ENCODE measurements at regions not wholly inside any gene's neighbourhood (a gene's known extent, or its start where the extent isn't known, plus 50 kb on each side); places are given as distances from the start of the nearest gene placed in this dataset.

DNA sequence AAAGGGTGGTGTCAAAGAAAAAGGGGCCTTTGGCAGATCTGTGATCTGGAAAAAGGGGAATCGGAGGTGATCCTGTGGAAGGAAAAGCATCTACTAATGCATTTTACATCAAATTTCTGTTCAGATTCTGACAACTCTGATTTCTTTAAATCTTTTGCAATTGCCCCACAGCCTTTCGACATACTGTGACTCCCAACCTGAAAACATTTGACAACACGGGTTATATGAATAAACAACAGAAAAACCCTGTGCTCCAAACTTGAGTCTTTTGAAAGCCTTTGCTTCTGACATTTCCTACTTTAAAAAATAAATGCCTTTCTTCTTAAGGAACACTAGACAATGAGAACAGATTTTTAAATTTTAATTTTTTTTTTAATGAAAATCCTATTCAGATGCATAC lies 231.9 kb upstream of the HMGA2 start:
- Histone ChIP-seq H3K27me3 (peaks cover 0 to 12% (median 0%) of the 10 kb centered on the region in 4 donors), H3K4me1 (no peaks in the 10 kb centered on the region), H3K36me3 (no peaks in the 10 kb centered on the region), H3K4me3 (no peak overlapping the region), H3K9me3 (no peaks in the 10 kb centered on the region), H3K27ac (replicated peaks in 1 of 4) (no peak overlapping the region)
- DNase-seq (ENCODE audit: extremely low spot score) = no peak
- WGBS = 95% methylated on average over 3 of the region's 3 CpGs
- intact Hi-C loops (cut with DNase I) = no loop called here
- TF ChIP-seq EP300 (IDR thresholded peaks at IDR 0.05) = no peak
- TF ChIP-seq, protein P1, sequence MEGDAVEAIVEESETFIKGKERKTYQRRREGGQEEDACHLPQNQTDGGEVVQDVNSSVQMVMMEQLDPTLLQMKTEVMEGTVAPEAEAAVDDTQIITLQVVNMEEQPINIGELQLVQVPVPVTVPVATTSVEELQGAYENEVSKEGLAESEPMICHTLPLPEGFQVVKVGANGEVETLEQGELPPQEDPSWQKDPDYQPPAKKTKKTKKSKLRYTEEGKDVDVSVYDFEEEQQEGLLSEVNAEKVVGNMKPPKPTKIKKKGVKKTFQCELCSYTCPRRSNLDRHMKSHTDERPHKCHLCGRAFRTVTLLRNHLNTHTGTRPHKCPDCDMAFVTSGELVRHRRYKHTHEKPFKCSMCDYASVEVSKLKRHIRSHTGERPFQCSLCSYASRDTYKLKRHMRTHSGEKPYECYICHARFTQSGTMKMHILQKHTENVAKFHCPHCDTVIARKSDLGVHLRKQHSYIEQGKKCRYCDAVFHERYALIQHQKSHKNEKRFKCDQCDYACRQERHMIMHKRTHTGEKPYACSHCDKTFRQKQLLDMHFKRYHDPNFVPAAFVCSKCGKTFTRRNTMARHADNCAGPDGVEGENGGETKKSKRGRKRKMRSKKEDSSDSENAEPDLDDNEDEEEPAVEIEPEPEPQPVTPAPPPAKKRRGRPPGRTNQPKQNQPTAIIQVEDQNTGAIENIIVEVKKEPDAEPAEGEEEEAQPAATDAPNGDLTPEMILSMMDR (IDR thresholded peaks at IDR 0.05) = no peak
- TF ChIP-seq POLR2A (IDR thresholded peaks at IDR 0.05; ENCODE audit: low read depth) = no peak
- no peak for TF ChIP-seq POLR2AphosphoS5 (IDR thresholded peaks at IDR 0.05)

DNA sequence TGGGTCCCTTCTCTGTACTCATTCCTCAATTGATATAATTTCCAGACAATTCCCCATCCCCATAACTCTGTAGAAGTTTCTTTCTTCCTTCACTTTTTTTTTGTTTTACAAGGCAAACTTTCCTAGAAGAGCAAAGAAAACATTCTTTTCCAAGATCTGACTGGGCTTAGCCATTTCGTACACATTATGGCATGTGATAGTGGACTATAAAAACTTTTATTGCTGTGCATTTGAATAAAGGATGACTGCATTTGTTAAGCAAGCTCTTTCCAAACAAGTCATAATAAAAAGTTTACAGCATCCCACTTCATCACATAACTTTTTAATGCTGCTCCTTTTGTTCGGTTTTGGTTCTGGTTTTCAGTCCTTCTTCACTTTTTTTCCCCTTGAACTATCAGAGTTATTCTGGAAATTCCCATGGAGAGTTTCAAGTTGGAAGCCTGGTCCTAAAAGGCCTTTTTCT lies 231.0 kb upstream of the HMGA2 start:
- WGBS = 88% methylated on average over 2 of the region's 2 CpGs
- Histone ChIP-seq H3K36me3 (no peaks in the 10 kb centered on the region), H3K27ac (replicated peaks in 1 of 4) (no peak overlapping the region), H3K4me3 (no peak overlapping the region), H3K9me3 (no peaks in the 10 kb centered on the region), H3K27me3 (peaks cover 0 to 12% (median 0%) of the 10 kb centered on the region in 4 donors), H3K4me1 (no peaks in the 10 kb centered on the region)
- intact Hi-C loops (cut with DNase I) = no loop called here
- DNase-seq (ENCODE audit: extremely low spot score) = no peak
- TF ChIP-seq POLR2A (IDR thresholded peaks at IDR 0.05; ENCODE audit: low read depth) = no peak
- TF ChIP-seq POLR2AphosphoS5 (IDR thresholded peaks at IDR 0.05) = no peak
- TF ChIP-seq EP300 (IDR thresholded peaks at IDR 0.05) = no peak
- TF ChIP-seq, protein P1 (IDR thresholded peaks at IDR 0.05) = no peak

DNA sequence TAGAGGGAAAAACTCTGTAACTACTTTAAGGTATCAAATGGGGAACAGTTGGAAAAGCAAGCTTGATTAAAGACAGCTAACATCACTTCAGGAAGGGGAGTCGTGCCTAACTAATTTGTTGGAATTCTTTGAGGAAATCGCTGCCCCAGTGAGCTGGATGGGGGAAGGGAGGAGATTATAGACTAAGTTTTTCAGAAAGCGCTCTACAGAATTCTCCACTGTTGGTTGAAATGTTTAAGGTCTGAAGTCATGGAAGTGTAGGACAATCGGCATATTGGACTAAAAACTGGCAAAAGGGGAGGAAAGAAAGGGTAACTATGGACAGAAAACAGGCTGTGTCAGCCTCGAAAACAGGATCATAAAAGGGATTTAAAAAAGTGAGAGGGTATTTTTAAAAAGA lies 229.9 kb upstream of the HMGA2 start:
- 59% methylated on average over 5 of the region's 5 CpGs for WGBS
- no peaks in the 10 kb centered on the region for H3K9me3 ChIP-seq

DNA sequence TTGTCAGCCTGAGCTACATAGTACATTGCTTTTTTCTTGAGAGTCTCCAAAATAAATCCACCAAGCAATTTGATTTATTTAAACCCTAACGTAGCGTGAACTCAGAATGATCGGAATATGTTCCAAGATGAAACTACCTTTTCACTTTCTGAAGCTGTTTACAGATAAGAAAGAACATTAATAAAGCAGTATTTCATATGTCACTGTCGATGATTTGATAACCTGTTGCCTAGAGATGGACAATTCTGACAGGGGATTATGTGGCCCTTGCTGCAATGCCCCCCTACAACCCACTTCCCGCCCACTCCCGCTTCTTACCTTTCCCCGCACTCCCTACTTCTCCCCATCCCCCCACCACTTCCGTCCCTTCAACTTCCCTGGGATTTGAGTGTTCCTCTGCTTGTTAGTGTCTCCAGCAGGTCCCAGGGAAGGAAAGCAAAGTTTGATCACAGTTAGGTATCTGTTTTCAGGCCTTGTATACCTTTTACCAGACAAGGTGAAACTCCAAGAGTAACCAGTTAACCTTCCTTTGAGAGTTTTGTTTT lies 229.2 kb upstream of the HMGA2 start:
- peaks cover 0 to 20% (median 0%) of the 10 kb centered on the region in 4 donors for H3K27me3 ChIP-seq
- intact Hi-C loops (cut with DNase I) = no loop called here
- no peak overlapping the region for H3K4me3 ChIP-seq
- whole genome bisulfite sequencing = 77% methylated on average over 8 of the region's 8 CpGs
- H3K4me1 ChIP-seq = no peaks in the 10 kb centered on the region
- H3K9me3 ChIP-seq = no peaks in the 10 kb centered on the region
- TF ChIP-seq POLR2A (IDR thresholded peaks at IDR 0.05; ENCODE audit: low read depth) (no peak), POLR2AphosphoS5 (IDR thresholded peaks at IDR 0.05) (no peak), EP300 (IDR thresholded peaks at IDR 0.05) (no peak)
- TF ChIP-seq, protein P1 (IDR thresholded peaks at IDR 0.05) = no peak
- H3K36me3 ChIP-seq = no peaks in the 10 kb centered on the region
- DNase-seq (ENCODE audit: extremely low spot score) = no peak
- no peak overlapping the region for H3K27ac ChIP-seq (replicated peaks in 1 of 4)

More for the DNA sequence above, 229.9 kb upstream of the HMGA2 start:
- H3K27me3 ChIP-seq = peaks cover 0 to 15% (median 0%) of the 10 kb centered on the region in 4 donors
- H3K4me1 ChIP-seq = no peaks in the 10 kb centered on the region
- TF ChIP-seq POLR2A (IDR thresholded peaks at IDR 0.05; ENCODE audit: low read depth) (no peak), POLR2AphosphoS5 (IDR thresholded peaks at IDR 0.05) (no peak)
- TF ChIP-seq, protein P1 (IDR thresholded peaks at IDR 0.05) = no peak
- intact Hi-C loops (cut with DNase I) = no loop called here
- no peak overlapping the region for H3K4me3 ChIP-seq
- no peak for DNase-seq (ENCODE audit: extremely low spot score)
- no peak overlapping the region for H3K27ac ChIP-seq (replicated peaks in 1 of 4)
- H3K36me3 ChIP-seq = no peaks in the 10 kb centered on the region
